Thyroid gland (tissue), 4 donors: ENCODE measurements at regions not wholly inside any gene's neighbourhood (a gene's known extent, or its start where the extent isn't known, plus 50 kb on each side); places are given as distances from the start of the nearest gene placed in this dataset.

ENCODE experiments used
- DNase-seq, 2 donors: peaks; one replicate each; pipeline ENCODE4 v3.0.0-alpha.2; 2019
- H3K27ac ChIP-seq, 3 donors: fragments of 200-600 bp; sonication (generic); 1 replicate in 2 of 3; 2 replicates in 1 of 3; pipeline ENCODE4 v1.5.1; 2016 to 2019; ENCODE audit warnings: mild to moderate bottlenecking in 1 of 3, moderate library complexity in 1 of 3
- H3K27me3 ChIP-seq: fragments of 200-600 bp; sonication (generic); one replicate; pipeline ENCODE4 v1.5.1; 2019
- H3K36me3 ChIP-seq, 2 donors: fragments of 200-600 bp; sonication (generic); one replicate each; pipeline ENCODE4 v1.5.1; 2016 to 2019
- H3K4me1 ChIP-seq, 2 donors: fragments of 200-600 bp; sonication (generic); one replicate each; pipeline ENCODE4 v1.5.1; 2017 to 2019
- H3K4me3 ChIP-seq, 3 donors: fragments of 200-600 bp; sonication (generic); replicated peaks in 1 of 3; 1 replicate in 2 of 3; 2 replicates in 1 of 3; pipeline ENCODE4 v1.5.1; 2016; ENCODE audit warnings: mild to moderate bottlenecking in 1 of 3
- H3K9me3 ChIP-seq: fragments of 200-600 bp; sonication (generic); one replicate; pipeline ENCODE4 v1.5.1; 2017
- POLR2A ChIP-seq, 2 donors: fragments of 450-650 bp; IDR thresholded peaks; one replicate each; pipeline ENCODE4 v1.6.1; 2017; ENCODE audit warnings: antibody characterized with exemption in 2 of 2, mild to moderate bottlenecking in 2 of 2, moderate library complexity in 1 of 2
- WGBS, 2 donors: methylation state at CpG; one replicate each; pipeline ENCODE4 v1.1.5; 2017; 5-methylcytosine and 5-hydroxymethylcytosine counted together
- intact Hi-C: fragments of 100-400 bp; cut with DNase I; formaldehyde crosslinking; loops from one replicate; pipeline ENCODE4 v1.15.1; 2023
- TF ChIP-seq, protein P1 (sequence below), 6 experiments: fragments of 200-600 bp in 3 of 6; fragments of 450-650 bp in 3 of 6; sonication (generic) in 3 of 6; IDR thresholded peaks; one replicate each; pipeline ENCODE4 v1.5.1; 2016 to 2019; ENCODE audit warnings: antibody characterized with exemption in 6 of 6, mild to moderate bottlenecking in 2 of 6, inconsistent platforms in 1 of 6, moderate library complexity in 1 of 6

DNA sequence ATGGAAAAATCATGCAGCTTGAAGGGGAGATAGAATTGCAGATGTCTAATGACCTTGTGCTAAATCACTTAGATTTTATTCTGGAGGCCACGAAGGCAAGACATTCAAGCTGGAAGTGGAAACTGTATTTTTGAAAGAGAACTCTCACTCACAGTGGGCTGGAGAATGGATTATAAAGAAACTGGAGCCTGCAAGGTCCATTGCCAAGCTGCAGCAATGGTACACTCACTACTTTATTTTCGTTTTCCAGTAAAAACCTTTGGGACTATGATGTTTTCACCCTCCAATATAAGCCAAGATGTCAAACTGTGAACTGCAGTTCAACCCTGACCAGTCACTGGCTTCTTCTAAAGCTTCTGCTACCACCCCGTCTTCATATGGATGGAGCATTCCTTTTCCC lies 62.0 kb downstream of the SKIDA1 start:
- H3K27ac ChIP-seq: no peak overlapping the region
- H3K9me3 ChIP-seq: no peaks in the 10 kb centered on the region
- intact Hi-C loops: no loop called here
- no peaks in the 10 kb centered on the region for H3K27me3 ChIP-seq
- TF ChIP-seq, protein P1, sequence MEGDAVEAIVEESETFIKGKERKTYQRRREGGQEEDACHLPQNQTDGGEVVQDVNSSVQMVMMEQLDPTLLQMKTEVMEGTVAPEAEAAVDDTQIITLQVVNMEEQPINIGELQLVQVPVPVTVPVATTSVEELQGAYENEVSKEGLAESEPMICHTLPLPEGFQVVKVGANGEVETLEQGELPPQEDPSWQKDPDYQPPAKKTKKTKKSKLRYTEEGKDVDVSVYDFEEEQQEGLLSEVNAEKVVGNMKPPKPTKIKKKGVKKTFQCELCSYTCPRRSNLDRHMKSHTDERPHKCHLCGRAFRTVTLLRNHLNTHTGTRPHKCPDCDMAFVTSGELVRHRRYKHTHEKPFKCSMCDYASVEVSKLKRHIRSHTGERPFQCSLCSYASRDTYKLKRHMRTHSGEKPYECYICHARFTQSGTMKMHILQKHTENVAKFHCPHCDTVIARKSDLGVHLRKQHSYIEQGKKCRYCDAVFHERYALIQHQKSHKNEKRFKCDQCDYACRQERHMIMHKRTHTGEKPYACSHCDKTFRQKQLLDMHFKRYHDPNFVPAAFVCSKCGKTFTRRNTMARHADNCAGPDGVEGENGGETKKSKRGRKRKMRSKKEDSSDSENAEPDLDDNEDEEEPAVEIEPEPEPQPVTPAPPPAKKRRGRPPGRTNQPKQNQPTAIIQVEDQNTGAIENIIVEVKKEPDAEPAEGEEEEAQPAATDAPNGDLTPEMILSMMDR (IDR thresholded peaks at IDR 0.05): no peak
- TF ChIP-seq POLR2A (IDR thresholded peaks at IDR 0.05): no peak
- DNase-seq: no peak
- no peak overlapping the region for H3K4me3 ChIP-seq
- no peaks in the 10 kb centered on the region for H3K36me3 ChIP-seq
- WGBS, 2 donors: 74 to 80% methylated on average over 3 of the region's 3 CpGs
- no peaks in the 10 kb centered on the region for H3K4me1 ChIP-seq

DNA sequence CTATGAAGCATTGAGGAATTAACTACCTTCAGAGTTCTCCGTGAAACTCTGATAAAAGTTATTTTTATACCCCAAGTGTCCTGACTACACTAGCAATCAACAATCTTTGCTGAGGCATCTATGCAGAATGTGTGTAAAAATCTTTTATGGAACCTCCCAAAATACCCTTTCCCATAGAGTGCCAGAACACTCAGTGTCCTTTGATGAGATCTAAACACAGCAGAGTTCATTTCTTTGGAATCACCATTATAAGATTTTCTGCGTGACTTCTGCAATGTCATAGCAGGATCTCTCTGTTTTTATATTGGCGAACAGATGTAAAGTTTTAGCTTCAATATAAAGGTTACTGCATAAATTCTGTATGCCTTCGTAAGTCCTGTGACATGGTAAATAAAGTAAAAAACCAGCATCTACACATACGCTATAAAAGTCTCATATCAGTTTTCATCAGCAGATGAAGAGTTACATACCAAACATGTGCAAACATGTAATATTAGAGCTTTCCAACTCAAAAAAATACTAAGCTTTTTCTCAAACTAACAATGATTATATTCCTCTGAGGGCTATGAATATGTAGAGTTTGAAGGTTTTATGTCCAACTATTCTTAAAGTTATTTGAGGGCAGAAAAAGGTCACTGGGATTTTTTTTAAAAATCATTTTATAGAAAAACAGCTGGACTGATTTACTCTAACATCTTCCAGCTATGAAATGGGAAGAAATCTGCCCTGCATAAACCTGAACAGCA lies 67.2 kb downstream of the SKIDA1 start:
- WGBS, 2 donors: 75 to 78% methylated on average over 5 of the region's 5 CpGs
- Histone ChIP-seq H3K4me3 (no peak overlapping the region), H3K27me3 (no peaks in the 10 kb centered on the region), H3K4me1 (no peaks in the 10 kb centered on the region), H3K36me3 (no peaks in the 10 kb centered on the region), H3K9me3 (no peaks in the 10 kb centered on the region), H3K27ac (no peak overlapping the region)
- intact Hi-C loops: no loop called here
- TF ChIP-seq POLR2A (IDR thresholded peaks at IDR 0.05): no peak
- TF ChIP-seq, protein P1 (IDR thresholded peaks at IDR 0.05): no peak
- DNase-seq: no peak

DNA sequence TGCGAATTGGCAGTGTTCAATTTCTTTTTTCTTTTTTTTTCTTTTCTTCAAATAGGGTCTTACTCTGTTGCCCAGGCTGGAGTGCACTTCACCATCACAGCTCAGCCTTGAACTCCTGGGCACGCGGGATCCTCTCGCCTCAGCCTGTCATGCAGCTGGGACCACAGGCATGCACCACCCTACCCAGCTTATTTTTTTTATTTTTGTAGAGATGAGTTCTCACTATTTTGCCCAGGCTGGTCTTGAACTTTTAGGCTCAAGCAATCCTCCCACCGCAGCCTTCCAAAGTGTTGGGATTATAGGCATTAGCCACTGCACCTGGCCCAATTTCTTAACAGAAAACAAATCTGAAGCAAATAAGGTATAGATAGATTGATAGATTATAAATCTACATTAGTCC lies 69.3 kb downstream of the SKIDA1 start:
- DNase-seq: no peak
- no peak overlapping the region for H3K4me3 ChIP-seq
- no peaks in the 10 kb centered on the region for H3K4me1 ChIP-seq
- H3K9me3 ChIP-seq: no peaks in the 10 kb centered on the region
- WGBS, 2 donors: 92 to 95% methylated on average over 5 of the region's 5 CpGs
- H3K27me3 ChIP-seq: no peaks in the 10 kb centered on the region
- no peak overlapping the region for H3K27ac ChIP-seq
- no peak for TF ChIP-seq POLR2A (IDR thresholded peaks at IDR 0.05)
- intact Hi-C loops: no loop called here
- H3K36me3 ChIP-seq: no peaks in the 10 kb centered on the region

DNA sequence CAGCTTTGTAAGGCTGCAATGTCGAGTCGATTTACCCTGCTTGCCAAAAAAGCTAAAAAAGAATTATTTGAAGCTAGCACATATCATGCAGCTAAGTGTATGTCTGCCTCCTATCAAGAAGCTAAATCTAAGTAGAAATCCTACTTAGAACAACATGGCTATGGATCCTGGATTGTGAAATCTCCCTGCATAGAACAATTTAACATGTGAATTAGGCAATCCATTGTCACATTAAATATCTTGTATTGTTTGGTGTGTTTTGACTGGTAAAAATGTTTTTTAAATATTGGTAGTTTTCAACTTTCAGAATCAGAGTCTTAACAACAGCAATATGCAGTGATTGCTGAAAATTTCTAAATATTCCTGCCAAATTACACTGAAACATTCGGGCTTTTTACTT lies 73.3 kb downstream of the SKIDA1 start:
- Histone ChIP-seq H3K9me3 (no peaks in the 10 kb centered on the region), H3K27me3 (no peaks in the 10 kb centered on the region), H3K36me3 (no peaks in the 10 kb centered on the region), H3K27ac (no peak overlapping the region), H3K4me1 (no peaks in the 10 kb centered on the region), H3K4me3 (no peak overlapping the region)
- intact Hi-C loops: no loop called here
- no peak for TF ChIP-seq POLR2A (IDR thresholded peaks at IDR 0.05)
- TF ChIP-seq, protein P1 (IDR thresholded peaks at IDR 0.05): no peak
- 85 to 90% methylated on average over 3 of the region's 3 CpGs for WGBS, 2 donors
- no peak for DNase-seq

DNA sequence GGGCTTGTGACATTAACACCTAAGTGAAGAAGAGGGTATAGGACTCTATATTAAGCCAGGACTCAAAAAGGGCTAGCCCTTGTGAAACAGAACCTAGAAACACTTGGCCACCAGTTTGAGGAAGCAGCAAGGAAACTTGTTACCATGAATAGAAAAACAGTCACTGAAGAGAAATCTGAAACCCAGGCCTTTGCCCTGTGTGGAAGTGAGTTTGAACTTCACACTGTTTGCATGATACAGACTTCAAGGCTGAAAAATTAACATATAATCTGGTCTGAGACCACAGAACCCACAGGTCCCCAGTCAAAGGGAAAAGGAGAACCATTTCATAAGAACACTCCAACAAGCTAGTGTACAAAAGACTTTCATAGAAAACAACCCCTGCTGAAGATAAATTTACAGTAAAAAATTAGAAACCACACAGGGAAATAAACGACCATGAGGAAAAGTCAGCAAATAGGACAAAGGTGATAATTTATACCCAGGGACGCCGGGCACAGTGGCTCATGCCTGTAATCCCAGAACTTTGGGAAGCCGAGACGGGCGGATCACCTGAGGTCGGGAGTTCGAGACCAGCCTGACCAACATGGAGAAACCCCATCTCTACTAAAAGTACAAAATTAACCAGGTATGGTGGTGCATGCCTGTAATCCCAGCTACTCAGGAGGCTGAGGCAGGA lies 76.1 kb downstream of the SKIDA1 start:
- Histone ChIP-seq H3K27ac (no peak overlapping the region), H3K9me3 (no peaks in the 10 kb centered on the region), H3K36me3 (no peaks in the 10 kb centered on the region), H3K4me3 (no peak overlapping the region), H3K4me1 (no peaks in the 10 kb centered on the region), H3K27me3 (no peaks in the 10 kb centered on the region)
- intact Hi-C loops: no loop called here
- DNase-seq: no peak
- 93 to 95% methylated on average over 8 of the region's 8 CpGs for WGBS, 2 donors
- TF ChIP-seq, protein P1 (IDR thresholded peaks at IDR 0.05): no peak
- TF ChIP-seq POLR2A (IDR thresholded peaks at IDR 0.05): no peak
